SK-N-MC (cell line): ENCODE measurements at regions not wholly inside any gene's neighbourhood (a gene's known extent, or its start where the extent isn't known, plus 50 kb on each side); places are given as distances from the start of the nearest gene placed in this dataset.

ENCODE experiments used
- EZH2 ChIP-seq: fragments of 200-600 bp; sonication (generic); IDR thresholded peaks from one replicate; pipeline ENCODE4 v1.6.1; 2017; ENCODE audit warnings: antibody characterized with exemption
- FOXP2 ChIP-seq: optimal IDR thresholded peaks from 2 replicates; pipeline ENCODE3; 2011; ENCODE audit warnings: mild to moderate bottlenecking, moderate library complexity; ENCODE audit not compliant: insufficient read depth; ENCODE audit errors: extremely low read length, control extremely low read depth
- POLR2AphosphoS5 ChIP-seq: IDR thresholded peaks from 2 replicates; pipeline ENCODE4 v1.6.1; 2012; ENCODE audit warnings: mild to moderate bottlenecking, low read depth, low read length, borderline replicate concordance

DNA sequence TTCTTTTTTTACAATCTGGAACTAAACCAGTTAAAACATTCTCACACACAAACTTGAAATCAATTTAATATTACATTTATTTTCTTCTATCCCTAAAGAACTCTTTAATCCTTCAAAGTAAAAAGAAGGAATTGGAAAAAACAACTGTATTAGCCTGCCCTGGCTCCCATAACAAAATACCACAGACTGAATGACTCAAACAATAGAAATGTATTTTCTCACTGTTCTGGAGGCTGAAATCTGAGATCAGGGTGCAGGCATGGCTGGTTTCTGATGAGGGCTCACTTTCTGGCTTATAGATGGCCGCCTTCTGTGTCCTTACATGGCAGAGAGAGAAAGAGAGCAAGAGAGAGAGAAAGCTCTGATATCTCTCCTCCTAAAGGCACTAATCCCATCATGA, 149.4 kb downstream of the PDGFRA start:
- TF ChIP-seq EZH2 = no peak
- TF ChIP-seq POLR2AphosphoS5 = no peak
- no peak for TF ChIP-seq FOXP2
